NCI-H82 treated with DMSO at 0.1 percent for 48 hours (cell line): ENCODE measurements at regions not wholly inside any gene's neighbourhood (a gene's known extent, or its start where the extent isn't known, plus 50 kb on each side); places are given as distances from the start of the nearest gene placed in this dataset.
"Not testable (repeated sequence)": the region's sequence is repeated elsewhere in the genome, so short reads cannot be mapped to it uniquely, and the experiment has no call there.

Source experiments
- DNase-seq: peaks from one replicate; lab custom pipeline; 2025; ENCODE audit not compliant: unreplicated experiment; lab: John Stamatoyannopoulos, UW

GRCh38 chr6:62819640-62820039 lies 391.6 kb upstream of the FKBP1C start:
- no peak for DNase-seq

- DNase-seq, result peak; percentile 16
Measured at GRCh38 chr6:62808565-62809293, 402.5 kb upstream of the FKBP1C start.

GRCh38 chr6:62805431-62805830 lies 405.8 kb upstream of the FKBP1C start:
- DNase-seq, result no peak

GRCh38 chr6:62803094-62803493 lies 408.2 kb upstream of the FKBP1C start:
- DNase-seq, result no peak

- DNase-seq, result no peak
Measured at GRCh38 chr6:62797190-62797589, 414.1 kb upstream of the FKBP1C start.

GRCh38 chr6:62775427-62776022 lies 435.7 kb upstream of the FKBP1C start:
- peak; percentile 33 for DNase-seq

GRCh38 chr6:62766174-62766573 lies 445.1 kb upstream of the FKBP1C start:
- DNase-seq, result not testable (repeated sequence)

GRCh38 chr6:62764841-62765240 lies 446.4 kb upstream of the FKBP1C start:
- no peak for DNase-seq

GRCh38 chr6:62763125-62763912 lies 447.9 kb upstream of the FKBP1C start:
- no peak for DNase-seq

- DNase-seq, result no peak
Measured at GRCh38 chr6:62746968-62747367, 460.9 kb upstream of the KHDRBS2 start.

GRCh38 chr6:62746161-62746560 lies 460.1 kb upstream of the KHDRBS2 start:
- DNase-seq, result no peak

GRCh38 chr6:62740596-62740995 lies 454.6 kb upstream of the KHDRBS2 start:
- DNase-seq, result no peak

GRCh38 chr6:62740171-62740570 lies 454.1 kb upstream of the KHDRBS2 start:
- no peak for DNase-seq

GRCh38 chr6:62737792-62738191 lies 451.8 kb upstream of the KHDRBS2 start:
- DNase-seq, result no peak

- DNase-seq, result no peak
Measured at GRCh38 chr6:62721408-62721807, 435.4 kb upstream of the KHDRBS2 start.

GRCh38 chr6:62716719-62717118 lies 430.7 kb upstream of the KHDRBS2 start:
- no peak for DNase-seq

GRCh38 chr6:62714112-62714511 lies 428.1 kb upstream of the KHDRBS2 start:
- no peak for DNase-seq

GRCh38 chr6:62711750-62712149 lies 425.7 kb upstream of the KHDRBS2 start:
- DNase-seq, result no peak

GRCh38 chr6:62707914-62708313 lies 421.9 kb upstream of the KHDRBS2 start:
- no peak for DNase-seq

- DNase-seq, result no peak
Measured at GRCh38 chr6:62707156-62707555, 421.1 kb upstream of the KHDRBS2 start.

- no peak for DNase-seq
Measured at GRCh38 chr6:62683063-62683462, 397.0 kb upstream of the KHDRBS2 start.

- no peak for DNase-seq
Measured at GRCh38 chr6:62681108-62681507, 395.1 kb upstream of the KHDRBS2 start.
